ENCODE measurements at regions not wholly inside any gene's neighbourhood (a gene's known extent, or its start where the extent isn't known, plus 50 kb on each side); places are given as distances from the start of the nearest gene placed in this dataset.

DNA sequence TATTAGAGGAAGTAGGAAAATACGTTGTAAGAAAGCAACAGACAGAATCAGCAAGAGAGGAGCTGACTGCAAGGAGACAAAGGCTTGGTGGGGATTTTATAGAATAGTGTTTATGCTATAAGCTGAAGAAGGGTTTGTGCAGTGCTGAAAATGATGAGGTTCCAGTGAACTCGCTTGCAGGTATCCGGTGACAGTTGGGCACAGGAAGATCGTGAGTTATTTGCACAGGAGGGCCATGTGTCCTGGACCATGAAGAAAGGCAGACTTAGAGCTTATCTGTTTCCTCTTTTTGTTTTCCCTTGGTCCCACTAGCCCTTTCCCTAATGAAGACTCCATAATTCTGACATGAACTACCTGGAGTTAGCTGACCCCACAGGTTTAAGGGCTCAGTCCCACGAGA, 61.4 kb downstream of the NXNL2 start:
- Histone ChIP-seq H3K27ac (ENCODE audit: low read depth, low read length, poor library complexity, severe bottlenecking) (no peak overlapping the region), H3K4me3 (ENCODE audit: low read depth, low read length, poor library complexity, severe bottlenecking) (no peak overlapping the region), H2AFZ (ENCODE audit: low read length) (no peak overlapping the region), H3K4me2 (ENCODE audit: low read length) (no peak overlapping the region; the same call in 1 of the 2 replicates), H3K9me2 (ENCODE audit: insufficient read depth, low read length) (no peaks in the 10 kb centered on the region), H4K20me1 (ENCODE audit: insufficient read depth, low read length) (no peaks in the 10 kb centered on the region), H3K36me3 (ENCODE audit: insufficient read depth, low read length) (no peaks in the 10 kb centered on the region), H3K4me1 (ENCODE audit: insufficient read depth, low read length, poor library complexity, severe bottlenecking) (no peaks in the 10 kb centered on the region), H3K79me2 (ENCODE audit: insufficient read depth, low read depth, low read length) (no peaks in the 10 kb centered on the region), H3K9me3 (ENCODE audit: low read length) (no peaks in the 10 kb centered on the region)
- TF ChIP-seq, protein P1, sequence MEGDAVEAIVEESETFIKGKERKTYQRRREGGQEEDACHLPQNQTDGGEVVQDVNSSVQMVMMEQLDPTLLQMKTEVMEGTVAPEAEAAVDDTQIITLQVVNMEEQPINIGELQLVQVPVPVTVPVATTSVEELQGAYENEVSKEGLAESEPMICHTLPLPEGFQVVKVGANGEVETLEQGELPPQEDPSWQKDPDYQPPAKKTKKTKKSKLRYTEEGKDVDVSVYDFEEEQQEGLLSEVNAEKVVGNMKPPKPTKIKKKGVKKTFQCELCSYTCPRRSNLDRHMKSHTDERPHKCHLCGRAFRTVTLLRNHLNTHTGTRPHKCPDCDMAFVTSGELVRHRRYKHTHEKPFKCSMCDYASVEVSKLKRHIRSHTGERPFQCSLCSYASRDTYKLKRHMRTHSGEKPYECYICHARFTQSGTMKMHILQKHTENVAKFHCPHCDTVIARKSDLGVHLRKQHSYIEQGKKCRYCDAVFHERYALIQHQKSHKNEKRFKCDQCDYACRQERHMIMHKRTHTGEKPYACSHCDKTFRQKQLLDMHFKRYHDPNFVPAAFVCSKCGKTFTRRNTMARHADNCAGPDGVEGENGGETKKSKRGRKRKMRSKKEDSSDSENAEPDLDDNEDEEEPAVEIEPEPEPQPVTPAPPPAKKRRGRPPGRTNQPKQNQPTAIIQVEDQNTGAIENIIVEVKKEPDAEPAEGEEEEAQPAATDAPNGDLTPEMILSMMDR (conservative IDR thresholded peaks at IDR 0.05; ENCODE audit: low read length): no peak
- no peak for TF ChIP-seq EZH2phosphoT487 (IDR thresholded peaks at IDR 0.05; ENCODE audit: borderline replicate concordance, low read depth, low read length)
- DNase-seq (ENCODE audit: low spot score): no peak
- CTCF ChIA-PET (ENCODE audit: unreplicated experiment): no interaction called here
- intact Hi-C loops (cut with micrococcal nuclease; ENCODE audit: unreplicated experiment): no loop called here
- POLR2A ChIA-PET: interaction anchor here (0.6 to 0.7 kb wide), 2 partner anchors 111 to 510 kb away, joined by 3 read pairs; no protein-coding TSS in a partner anchor
- BruUV-seq (replicated peaks): no TSS peak

DNA sequence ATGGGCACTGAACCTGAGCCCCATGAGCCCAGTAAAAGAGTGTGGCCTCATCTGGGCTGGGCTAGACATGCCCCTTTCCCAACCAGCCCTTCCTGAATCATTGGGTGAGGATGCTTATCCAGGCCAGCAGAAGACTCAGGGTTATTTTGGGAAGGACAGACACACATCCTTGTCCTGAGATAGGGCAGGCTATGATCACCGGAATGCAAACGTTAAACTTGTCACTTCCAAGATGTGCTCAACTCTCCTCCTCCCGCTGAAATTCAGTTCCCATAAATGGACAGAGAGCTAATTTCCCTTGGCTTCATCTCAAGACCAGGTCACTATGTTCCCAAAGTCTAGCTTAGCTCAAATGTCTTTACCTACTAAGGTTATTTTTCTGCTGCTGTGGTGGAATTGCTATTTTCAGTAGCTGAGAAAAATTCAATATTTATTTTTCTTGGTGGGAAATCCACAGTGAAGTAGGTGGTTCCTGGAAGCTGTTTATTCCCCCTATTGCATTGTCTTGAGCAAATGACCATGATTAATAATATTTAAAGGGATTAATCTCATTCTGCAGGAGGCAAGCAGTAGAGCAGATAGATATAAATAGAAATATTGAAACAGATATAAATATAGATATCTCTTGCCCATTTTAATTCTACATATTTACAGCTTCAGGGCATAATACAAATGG, 70.0 kb downstream of the NXNL2 start:
- no peak for DNase-seq (ENCODE audit: low spot score)
- Histone ChIP-seq H3K27ac (ENCODE audit: low read depth, low read length, poor library complexity, severe bottlenecking) (no peak overlapping the region), H3K4me1 (ENCODE audit: insufficient read depth, low read length, poor library complexity, severe bottlenecking) (no peaks in the 10 kb centered on the region), H4K20me1 (ENCODE audit: insufficient read depth, low read length) (no peaks in the 10 kb centered on the region), H3K4me2 (ENCODE audit: low read length) (no peak overlapping the region), H3K4me3 (ENCODE audit: low read depth, low read length, poor library complexity, severe bottlenecking) (no peak overlapping the region), H3K9me3 (ENCODE audit: low read length) (no peaks in the 10 kb centered on the region), H3K9me2 (ENCODE audit: insufficient read depth, low read length) (no peaks in the 10 kb centered on the region), H2AFZ (ENCODE audit: low read length) (no peak overlapping the region), H3K36me3 (ENCODE audit: insufficient read depth, low read length) (no peaks in the 10 kb centered on the region), H3K79me2 (ENCODE audit: insufficient read depth, low read depth, low read length) (no peaks in the 10 kb centered on the region)
- no TSS peak for BruUV-seq (replicated peaks)
- ChIA-PET POLR2A (no interaction called here), CTCF (ENCODE audit: unreplicated experiment) (no interaction called here)
- TF ChIP-seq, protein P1 (conservative IDR thresholded peaks at IDR 0.05; ENCODE audit: low read length): no peak
- TF ChIP-seq EZH2phosphoT487 (IDR thresholded peaks at IDR 0.05; ENCODE audit: borderline replicate concordance, low read depth, low read length): no peak
- intact Hi-C loops (cut with micrococcal nuclease; ENCODE audit: unreplicated experiment): no loop called here

- Histone ChIP-seq H3K9me2 (ENCODE audit: insufficient read depth, low read length) (no peaks in the 10 kb centered on the region), H3K4me2 (ENCODE audit: low read length) (no peak overlapping the region), H3K9me3 (ENCODE audit: low read length) (no peaks in the 10 kb centered on the region), H3K4me3 (ENCODE audit: low read depth, low read length, poor library complexity, severe bottlenecking) (no peak overlapping the region), H3K4me1 (ENCODE audit: insufficient read depth, low read length, poor library complexity, severe bottlenecking) (no peaks in the 10 kb centered on the region), H3K27ac (ENCODE audit: low read depth, low read length, poor library complexity, severe bottlenecking) (no peak overlapping the region), H3K36me3 (ENCODE audit: insufficient read depth, low read length) (no peaks in the 10 kb centered on the region), H4K20me1 (ENCODE audit: insufficient read depth, low read length) (no peaks in the 10 kb centered on the region), H2AFZ (ENCODE audit: low read length) (no peak overlapping the region), H3K79me2 (ENCODE audit: insufficient read depth, low read depth, low read length) (no peaks in the 10 kb centered on the region)
- ChIA-PET POLR2A (no interaction called here), CTCF (ENCODE audit: unreplicated experiment) (no interaction called here)
- no peak for DNase-seq (ENCODE audit: low spot score)
- BruUV-seq (replicated peaks): no TSS peak
- intact Hi-C loops (cut with micrococcal nuclease; ENCODE audit: unreplicated experiment): no loop called here
- TF ChIP-seq, protein P1 (conservative IDR thresholded peaks at IDR 0.05; ENCODE audit: low read length): no peak
- TF ChIP-seq EZH2phosphoT487 (IDR thresholded peaks at IDR 0.05; ENCODE audit: borderline replicate concordance, low read depth, low read length): no peak
Observed at GRCh38 chr9:88605512-88606362, 70.8 kb downstream of the NXNL2 start.

Data from OCI-LY7 (cell line).